IPS-15b (cell line): ENCODE measurements at regions not wholly inside any gene's neighbourhood (a gene's known extent, or its start where the extent isn't known, plus 50 kb on each side); places are given as distances from the start of the nearest gene placed in this dataset.
A peak's percentile ranks its signal among the peaks of the same experiment; 100 is the strongest.

Source experiments
- H3K27me3 ChIP-seq: one replicate; pipeline ENCODE4 v1.6.1; 2013; ENCODE audit warnings: low read length; ENCODE audit not compliant: control insufficient read depth, insufficient read depth
- H3K36me3 ChIP-seq: one replicate; pipeline ENCODE4 v1.6.1; 2013; ENCODE audit warnings: low read length; ENCODE audit not compliant: control insufficient read depth, insufficient read depth
- H3K4me1 ChIP-seq: one replicate; pipeline ENCODE4 v1.6.1; 2013; ENCODE audit warnings: mild to moderate bottlenecking, low read length; ENCODE audit not compliant: control insufficient read depth, insufficient read depth
- H3K4me3 ChIP-seq: one replicate; pipeline ENCODE4 v1.5.1; 2013; ENCODE audit warnings: low read depth, low read length
- H3K9ac ChIP-seq: one replicate; pipeline ENCODE4 v1.6.1; 2013; ENCODE audit warnings: low read depth, mild to moderate bottlenecking, low read length
- H3K9me3 ChIP-seq: one replicate; pipeline ENCODE4 v1.6.1; 2013; ENCODE audit warnings: mild to moderate bottlenecking, low read length; ENCODE audit not compliant: control insufficient read depth, insufficient read depth

- peaks cover 63% of the 10 kb centered on the region for H3K27me3 ChIP-seq
- H3K4me1 ChIP-seq = peaks cover 17% of the 10 kb centered on the region
- H3K4me3 ChIP-seq = no peak overlapping the region
- no peak overlapping the region for H3K9ac ChIP-seq
- no peaks in the 10 kb centered on the region for H3K36me3 ChIP-seq
- no peaks in the 10 kb centered on the region for H3K9me3 ChIP-seq
Measured at GRCh38 chr11:119800171-119800570, 71.2 kb upstream of the NECTIN1 start.

GRCh38 chr11:119798656-119799055 is 69.7 kb upstream of the NECTIN1 start:
- peaks cover 22% of the 10 kb centered on the region for H3K4me1 ChIP-seq
- no peaks in the 10 kb centered on the region for H3K9me3 ChIP-seq
- no peak overlapping the region for H3K9ac ChIP-seq
- no peaks in the 10 kb centered on the region for H3K36me3 ChIP-seq
- no peak overlapping the region for H3K4me3 ChIP-seq
- peaks cover 79% of the 10 kb centered on the region for H3K27me3 ChIP-seq

- Histone ChIP-seq H3K27me3 (peaks cover 84% of the 10 kb centered on the region), H3K9me3 (no peaks in the 10 kb centered on the region), H3K4me1 (peaks cover 23% of the 10 kb centered on the region), H3K9ac (no peak overlapping the region), H3K36me3 (no peaks in the 10 kb centered on the region), H3K4me3 (no peak overlapping the region)
Measured at GRCh38 chr11:119797736-119798135, 68.7 kb upstream of the NECTIN1 start.

- H3K9ac ChIP-seq = no peak overlapping the region
- H3K36me3 ChIP-seq = no peaks in the 10 kb centered on the region
- no peaks in the 10 kb centered on the region for H3K9me3 ChIP-seq
- H3K4me1 ChIP-seq = peaks cover 23% of the 10 kb centered on the region
- peak overlapping the region; percentile 20 for H3K4me3 ChIP-seq
- H3K27me3 ChIP-seq = peaks cover 86% of the 10 kb centered on the region
Measured at GRCh38 chr11:119797123-119797611, 68.2 kb upstream of the NECTIN1 start.

- Histone ChIP-seq H3K36me3 (no peaks in the 10 kb centered on the region), H3K9ac (no peak overlapping the region), H3K9me3 (no peaks in the 10 kb centered on the region), H3K4me3 (peak overlapping the region; percentile 20), H3K4me1 (peaks cover 25% of the 10 kb centered on the region), H3K27me3 (peaks cover 87% of the 10 kb centered on the region)
Measured at GRCh38 chr11:119796363-119797060, 67.5 kb upstream of the NECTIN1 start.

- no peaks in the 10 kb centered on the region for H3K9me3 ChIP-seq
- no peaks in the 10 kb centered on the region for H3K36me3 ChIP-seq
- H3K4me1 ChIP-seq = peaks cover 32% of the 10 kb centered on the region
- H3K4me3 ChIP-seq = peak overlapping the region; percentile 14
- peaks cover 88% of the 10 kb centered on the region for H3K27me3 ChIP-seq
- H3K9ac ChIP-seq = no peak overlapping the region
Measured at GRCh38 chr11:119795690-119796089, 66.7 kb upstream of the NECTIN1 start.

- H3K4me1 ChIP-seq = peaks cover 36% of the 10 kb centered on the region
Measured at GRCh38 chr11:119795231-119795630, 66.2 kb upstream of the NECTIN1 start.

GRCh38 chr11:119794756-119795155 is 65.8 kb upstream of the NECTIN1 start:
- Histone ChIP-seq H3K9me3 (no peaks in the 10 kb centered on the region), H3K27me3 (peaks cover 88% of the 10 kb centered on the region), H3K36me3 (no peaks in the 10 kb centered on the region), H3K4me3 (no peak overlapping the region), H3K4me1 (peaks cover 36% of the 10 kb centered on the region), H3K9ac (no peak overlapping the region)

More at GRCh38 chr11:119795231-119795630, 66.2 kb upstream of the NECTIN1 start:
- Histone ChIP-seq H3K9ac (no peak overlapping the region), H3K27me3 (peaks cover 88% of the 10 kb centered on the region), H3K9me3 (no peaks in the 10 kb centered on the region), H3K4me3 (peak overlapping the region; percentile 14), H3K36me3 (no peaks in the 10 kb centered on the region)

GRCh38 chr11:119794141-119794665 is 65.2 kb upstream of the NECTIN1 start:
- peaks cover 36% of the 10 kb centered on the region for H3K4me1 ChIP-seq

GRCh38 chr11:119793335-119793984 is 64.5 kb upstream of the NECTIN1 start:
- H3K27me3 ChIP-seq = peaks cover 88% of the 10 kb centered on the region
- no peak overlapping the region for H3K9ac ChIP-seq
- no peak overlapping the region for H3K4me3 ChIP-seq
- peaks cover 36% of the 10 kb centered on the region for H3K4me1 ChIP-seq
- H3K9me3 ChIP-seq = no peaks in the 10 kb centered on the region
- no peaks in the 10 kb centered on the region for H3K36me3 ChIP-seq

More at GRCh38 chr11:119794141-119794665, 65.2 kb upstream of the NECTIN1 start:
- Histone ChIP-seq H3K27me3 (peaks cover 88% of the 10 kb centered on the region), H3K9ac (no peak overlapping the region), H3K36me3 (no peaks in the 10 kb centered on the region), H3K4me3 (no peak overlapping the region), H3K9me3 (no peaks in the 10 kb centered on the region)

GRCh38 chr11:119791701-119792151 is 62.7 kb upstream of the NECTIN1 start:
- peaks cover 26% of the 10 kb centered on the region for H3K4me1 ChIP-seq
- no peak overlapping the region for H3K9ac ChIP-seq
- peak overlapping the region; percentile 32 for H3K4me3 ChIP-seq
- no peaks in the 10 kb centered on the region for H3K36me3 ChIP-seq
- H3K27me3 ChIP-seq = peaks cover 82% of the 10 kb centered on the region
- no peaks in the 10 kb centered on the region for H3K9me3 ChIP-seq
